DOHH2 (cell line): ENCODE measurements at regions not wholly inside any gene's neighbourhood (a gene's known extent, or its start where the extent isn't known, plus 50 kb on each side); places are given as distances from the start of the nearest gene placed in this dataset.

Experiments
- CTCF ChIP-seq: fragments of 200-600 bp; sonication (generic); IDR thresholded peaks from one replicate; pipeline ENCODE4 v1.5.1; 2014; ENCODE audit warnings: antibody characterized with exemption, mild to moderate bottlenecking, low read depth, low read length; ENCODE audit not compliant: poor library complexity, severe bottlenecking
- EZH2phosphoT487 ChIP-seq: fragments of 200-600 bp; sonication (generic); IDR thresholded peaks from 2 replicates; pipeline ENCODE4 v1.6.1; 2017; ENCODE audit warnings: borderline replicate concordance, mild to moderate bottlenecking, antibody characterized with exemption, low read length, moderate library complexity, mixed read lengths

- no peak for TF ChIP-seq CTCF
- no peak for TF ChIP-seq EZH2phosphoT487
Observed at GRCh38 chr15:29461877-29462276, 192.3 kb upstream of the NSMCE3 start.
